Cardiac septum (tissue), 1 donor: ENCODE measurements at regions not wholly inside any gene's neighbourhood (a gene's known extent, or its start where the extent isn't known, plus 50 kb on each side); places are given as distances from the start of the nearest gene placed in this dataset.
"Not testable (repeated sequence)": the region's sequence is repeated elsewhere in the genome, so short reads cannot be mapped to it uniquely, and the experiment has no call there.

ENCODE experiments used
- DNase-seq: peaks from one replicate; pipeline ENCODE4 v3.0.0-alpha.2; 2020; ENCODE audit warnings: low spot score
- intact Hi-C: fragments of 100-400 bp; cut with DNase I; formaldehyde crosslinking; loops from one replicate; pipeline ENCODE4 v1.14.0; 2022
- donor health status: DM: no; HTN: no; CAD: no.

GRCh38 chr3:191721990-191722389 is 261.0 kb downstream of the PYDC2 start:
- no peak for DNase-seq
- intact Hi-C loops = no loop called here

- intact Hi-C loops = no loop called here
- DNase-seq = no peak
Measured at GRCh38 chr3:191727338-191727737, 266.4 kb downstream of the PYDC2 start.

- no peak for DNase-seq
- intact Hi-C loops = no loop called here
Measured at GRCh38 chr3:191728186-191728585, 267.2 kb downstream of the PYDC2 start.

- no peak for DNase-seq
- intact Hi-C loops = no loop called here
Measured at GRCh38 chr3:191737742-191738141, 276.8 kb downstream of the PYDC2 start.

- intact Hi-C loops = no loop called here
Measured at GRCh38 chr3:191740712-191741111, 279.7 kb downstream of the PYDC2 start.

GRCh38 chr3:191741847-191742350 is 280.9 kb downstream of the PYDC2 start:
- DNase-seq, intact Hi-C loops: not testable (repeated sequence)

More at GRCh38 chr3:191740712-191741111, 279.7 kb downstream of the PYDC2 start:
- DNase-seq = no peak

GRCh38 chr3:191743283-191743682 is 282.3 kb downstream of the PYDC2 start:
- no peak for DNase-seq
- intact Hi-C loops = no loop called here

- intact Hi-C loops = no loop called here
- no peak for DNase-seq
Measured at GRCh38 chr3:191750618-191751017, 289.7 kb downstream of the PYDC2 start.

- intact Hi-C loops = no loop called here
- no peak for DNase-seq
Measured at GRCh38 chr3:191753196-191753595, 292.2 kb downstream of the PYDC2 start.

- intact Hi-C loops = no loop called here
Measured at GRCh38 chr3:191761906-191762305, 300.9 kb downstream of the PYDC2 start.

GRCh38 chr3:191762323-191762960 is 301.5 kb downstream of the PYDC2 start:
- intact Hi-C loops = no loop called here

More at GRCh38 chr3:191761906-191762305, 300.9 kb downstream of the PYDC2 start:
- no peak for DNase-seq

GRCh38 chr3:191768421-191768820 is 307.5 kb downstream of the PYDC2 start:
- intact Hi-C loops = no loop called here
- no peak for DNase-seq

More at GRCh38 chr3:191762323-191762960, 301.5 kb downstream of the PYDC2 start:
- no peak for DNase-seq

- intact Hi-C loops = no loop called here
Measured at GRCh38 chr3:191770541-191770940, 309.6 kb downstream of the PYDC2 start.

GRCh38 chr3:191774485-191774884 is 313.5 kb downstream of the PYDC2 start:
- no peak for DNase-seq
- intact Hi-C loops = no loop called here

More at GRCh38 chr3:191770541-191770940, 309.6 kb downstream of the PYDC2 start:
- no peak for DNase-seq

GRCh38 chr3:191775451-191776233 is 314.7 kb downstream of the PYDC2 start:
- no peak for DNase-seq
- intact Hi-C loops = no loop called here

- DNase-seq = no peak
- intact Hi-C loops = no loop called here
Measured at GRCh38 chr3:191781044-191781443, 320.1 kb downstream of the PYDC2 start.

- intact Hi-C loops = no loop called here
- DNase-seq = no peak
Measured at GRCh38 chr3:191783024-191783423, 322.1 kb downstream of the PYDC2 start.

- DNase-seq = no peak
- intact Hi-C loops = no loop called here
Measured at GRCh38 chr3:191790934-191791333, 330.0 kb downstream of the PYDC2 start.

GRCh38 chr3:191792580-191792979 is 331.6 kb downstream of the PYDC2 start:
- intact Hi-C loops = no loop called here

GRCh38 chr3:191795196-191795595 is 334.2 kb downstream of the PYDC2 start:
- intact Hi-C loops = no loop called here
- no peak for DNase-seq

More at GRCh38 chr3:191792580-191792979, 331.6 kb downstream of the PYDC2 start:
- DNase-seq = no peak

GRCh38 chr3:191797271-191797670 is 336.3 kb downstream of the PYDC2 start:
- intact Hi-C loops = no loop called here
- DNase-seq = no peak
